ENCODE measurements at regions not wholly inside any gene's neighbourhood (a gene's known extent, or its start where the extent isn't known, plus 50 kb on each side); places are given as distances from the start of the nearest gene placed in this dataset.

- TF ChIP-seq CTCF (conservative IDR thresholded peaks at IDR 0.05; ENCODE audit: low read length), result no peak
- TF ChIP-seq EZH2phosphoT487 (IDR thresholded peaks at IDR 0.05; ENCODE audit: borderline replicate concordance), result no peak
Observed at GRCh38 chr11:15840966-15841365, 515.4 kb downstream of the SOX6 start.
